H1 (cell line): ENCODE measurements at regions not wholly inside any gene's neighbourhood (a gene's known extent, or its start where the extent isn't known, plus 50 kb on each side); places are given as distances from the start of the nearest gene placed in this dataset.

Experiments
- CHD1 ChIP-seq: IDR thresholded peaks from 2 replicates; pipeline ENCODE4 v1.6.1; 2012; ENCODE audit warnings: low read depth, low read length, improper control_type of control experiment
- EP300 ChIP-seq, 2 experiments: IDR thresholded peaks; 1 replicate in 1 of 2; 2 replicates in 1 of 2; pipeline ENCODE4 v1.6.1; 2011 to 2012; ENCODE audit warnings: low read depth in 2 of 2, low read length in 2 of 2, mild to moderate bottlenecking in 2 of 2, borderline replicate concordance in 1 of 2, inconsistent platforms in 1 of 2, moderate library complexity in 1 of 2
- POLR2A ChIP-seq, 2 experiments: IDR thresholded peaks; 1 replicate in 1 of 2; 2 replicates in 1 of 2; pipeline ENCODE4 v1.6.1; 2011; ENCODE audit warnings: low read depth in 2 of 2, low read length in 2 of 2, mild to moderate bottlenecking in 2 of 2; ENCODE audit errors: control extremely low read depth in 1 of 2
- SIRT6 ChIP-seq: IDR thresholded peaks from one replicate; pipeline ENCODE4 v1.7.1; 2012; ENCODE audit warnings: low read length, inconsistent platforms
- TAF7 ChIP-seq: optimal IDR thresholded peaks from 2 replicates; pipeline ENCODE3; 2011; ENCODE audit warnings: low read depth, mild to moderate bottlenecking, inconsistent platforms, low read length, moderate library complexity, borderline replicate concordance

DNA sequence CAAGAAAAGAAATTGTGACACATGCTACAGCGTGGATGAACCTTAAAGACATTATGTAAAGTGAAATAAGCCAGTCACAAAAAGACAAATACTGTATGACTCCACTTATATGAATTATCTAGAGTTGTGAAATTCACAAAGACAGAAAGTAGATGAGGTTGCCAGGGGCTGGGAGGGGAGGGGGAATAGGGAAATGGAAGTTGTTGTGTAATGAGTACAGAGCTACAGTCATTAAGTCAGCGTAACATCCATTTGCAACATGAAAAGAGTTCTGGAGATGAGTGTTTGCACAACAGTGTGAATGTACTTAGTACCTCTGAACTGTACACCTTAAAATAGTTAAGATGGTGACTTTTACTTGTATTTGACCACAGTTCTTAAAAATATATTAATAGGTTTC lies 112.1 kb upstream of the CDK1 start (continued):
- no peak for TF ChIP-seq TAF7
- no peak for TF ChIP-seq SIRT6
- TF ChIP-seq EP300 (IDR thresholded peaks at IDR 0.05; ENCODE audit: borderline replicate concordance in 1 of 2, low read depth in 2 of 2, low read length in 2 of 2), result no peak
- no peak for TF ChIP-seq POLR2A (IDR thresholded peaks at IDR 0.05; ENCODE audit: control extremely low read depth in 1 of 2, low read depth in 2 of 2, low read length in 2 of 2)
- no peak for TF ChIP-seq CHD1
